Fibroblast of mammary gland (primary cell): ENCODE measurements at regions not wholly inside any gene's neighbourhood (a gene's known extent, or its start where the extent isn't known, plus 50 kb on each side); places are given as distances from the start of the nearest gene placed in this dataset.

ENCODE experiments used
- DNase-seq: peaks from one replicate; pipeline ENCODE4 v3.0.0-alpha.2; 2010; ENCODE audit warnings: low read depth
- H3K4me3 ChIP-seq: 2 replicates; pipeline ENCODE4 v1.5.1; 2011; ENCODE audit warnings: low read depth, mild to moderate bottlenecking, low read length, moderate library complexity; ENCODE audit not compliant: control insufficient read depth
- TF ChIP-seq, protein P1 (sequence below): conservative IDR thresholded peaks from 2 replicates; pipeline ENCODE4 v1.5.1; 2011; ENCODE audit warnings: low read depth, low read length, inconsistent platforms; ENCODE audit not compliant: control insufficient read depth, insufficient read depth

DNA sequence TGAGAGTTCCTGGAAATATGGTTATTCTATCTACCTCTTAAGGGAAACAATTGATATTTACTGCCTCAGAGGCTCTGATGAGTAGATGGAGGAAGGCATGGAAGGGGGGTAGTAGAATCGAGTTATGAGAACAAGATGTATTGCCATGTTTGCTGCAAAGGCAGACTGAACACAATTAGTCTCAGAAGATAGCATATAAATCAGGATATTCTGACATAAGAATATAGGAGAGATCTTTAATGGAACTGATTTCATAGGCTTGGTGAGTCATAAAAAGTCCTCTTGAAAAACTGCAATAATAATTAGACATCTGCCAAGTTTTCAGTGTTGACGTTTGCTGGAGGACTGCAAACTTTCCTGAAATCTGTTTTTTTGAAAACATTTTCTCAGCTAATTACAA lies 636.1 kb downstream of the TMTC2 start:
- TF ChIP-seq, protein P1, sequence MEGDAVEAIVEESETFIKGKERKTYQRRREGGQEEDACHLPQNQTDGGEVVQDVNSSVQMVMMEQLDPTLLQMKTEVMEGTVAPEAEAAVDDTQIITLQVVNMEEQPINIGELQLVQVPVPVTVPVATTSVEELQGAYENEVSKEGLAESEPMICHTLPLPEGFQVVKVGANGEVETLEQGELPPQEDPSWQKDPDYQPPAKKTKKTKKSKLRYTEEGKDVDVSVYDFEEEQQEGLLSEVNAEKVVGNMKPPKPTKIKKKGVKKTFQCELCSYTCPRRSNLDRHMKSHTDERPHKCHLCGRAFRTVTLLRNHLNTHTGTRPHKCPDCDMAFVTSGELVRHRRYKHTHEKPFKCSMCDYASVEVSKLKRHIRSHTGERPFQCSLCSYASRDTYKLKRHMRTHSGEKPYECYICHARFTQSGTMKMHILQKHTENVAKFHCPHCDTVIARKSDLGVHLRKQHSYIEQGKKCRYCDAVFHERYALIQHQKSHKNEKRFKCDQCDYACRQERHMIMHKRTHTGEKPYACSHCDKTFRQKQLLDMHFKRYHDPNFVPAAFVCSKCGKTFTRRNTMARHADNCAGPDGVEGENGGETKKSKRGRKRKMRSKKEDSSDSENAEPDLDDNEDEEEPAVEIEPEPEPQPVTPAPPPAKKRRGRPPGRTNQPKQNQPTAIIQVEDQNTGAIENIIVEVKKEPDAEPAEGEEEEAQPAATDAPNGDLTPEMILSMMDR = no peak
- DNase-seq = no peak
- no peak overlapping the region for H3K4me3 ChIP-seq

DNA sequence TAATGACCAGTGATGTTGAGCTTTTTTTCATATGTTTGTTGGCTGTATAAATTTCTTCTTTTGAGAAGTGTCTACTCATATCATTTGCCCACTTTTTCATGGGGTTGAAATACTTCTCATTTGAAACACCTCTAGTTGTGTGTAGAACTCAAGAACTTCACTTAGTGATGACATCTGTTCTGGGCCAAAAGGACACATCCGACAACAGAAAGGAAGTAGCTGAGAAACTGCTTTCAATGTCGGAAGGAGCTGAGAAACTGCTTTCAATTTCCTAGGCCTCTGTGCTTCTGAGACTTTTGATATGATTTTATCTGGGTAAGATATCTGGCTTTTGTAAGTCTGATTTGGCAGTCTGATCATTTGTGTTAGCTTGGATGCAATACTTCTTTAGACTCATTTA lies 635.3 kb downstream of the TMTC2 start:
- DNase-seq = no peak
- TF ChIP-seq, protein P1 = no peak
- H3K4me3 ChIP-seq = no peak overlapping the region

DNA sequence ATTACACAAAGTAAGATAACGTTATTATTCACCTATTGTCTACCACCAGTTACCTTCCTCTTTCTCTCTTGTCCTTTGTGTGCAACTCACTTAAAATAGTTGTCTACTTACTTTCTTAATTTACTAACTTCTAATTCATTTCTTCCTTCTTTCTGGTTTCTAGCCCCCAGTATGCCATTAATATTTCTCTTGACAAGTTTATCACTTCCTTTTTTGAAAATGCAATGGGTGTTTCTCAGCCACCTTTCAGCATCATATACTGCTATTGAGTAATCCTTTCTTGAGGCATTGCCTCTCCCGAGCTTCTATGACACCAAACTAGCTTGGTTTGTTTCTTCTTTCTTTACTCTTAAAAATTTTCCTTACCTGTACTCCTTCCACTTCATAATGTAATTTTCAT lies 633.6 kb downstream of the TMTC2 start:
- TF ChIP-seq, protein P1 = no peak
- H3K4me3 ChIP-seq = no peak overlapping the region
- DNase-seq = no peak

DNA sequence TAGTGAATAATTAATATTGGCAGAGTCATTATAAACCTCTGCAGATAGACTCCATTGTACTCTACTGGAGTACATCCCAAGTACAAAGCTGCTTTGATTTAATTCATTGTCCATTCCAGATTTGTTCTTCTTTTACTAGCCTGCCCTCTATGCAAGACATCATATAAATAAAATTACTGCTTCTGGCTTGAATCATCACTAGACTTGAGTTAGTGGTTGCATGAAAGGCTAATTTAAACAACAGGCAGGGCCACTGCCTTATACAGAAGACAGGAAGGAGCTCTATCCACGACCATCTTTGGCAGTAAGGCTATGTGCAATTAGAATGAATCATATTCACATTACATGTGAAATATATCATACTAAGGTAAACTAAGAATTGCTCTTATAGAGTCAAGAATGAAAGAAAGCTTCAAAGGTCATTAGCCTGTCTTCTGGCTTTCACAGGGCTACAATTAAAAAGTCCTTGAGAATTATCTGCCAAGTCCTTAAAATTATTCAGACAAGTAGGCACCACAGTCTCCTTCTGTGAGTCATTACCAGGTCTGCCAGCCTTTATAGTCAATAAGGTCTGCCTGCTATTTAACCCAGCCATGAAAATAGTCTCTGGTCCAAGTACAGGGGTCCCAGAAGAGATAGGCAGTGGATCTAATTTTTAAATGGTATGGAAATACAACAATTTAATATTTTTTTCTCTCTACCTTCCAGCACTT lies 631.8 kb downstream of the TMTC2 start:
- DNase-seq = no peak
- TF ChIP-seq, protein P1 = no peak
- no peak overlapping the region for H3K4me3 ChIP-seq

DNA sequence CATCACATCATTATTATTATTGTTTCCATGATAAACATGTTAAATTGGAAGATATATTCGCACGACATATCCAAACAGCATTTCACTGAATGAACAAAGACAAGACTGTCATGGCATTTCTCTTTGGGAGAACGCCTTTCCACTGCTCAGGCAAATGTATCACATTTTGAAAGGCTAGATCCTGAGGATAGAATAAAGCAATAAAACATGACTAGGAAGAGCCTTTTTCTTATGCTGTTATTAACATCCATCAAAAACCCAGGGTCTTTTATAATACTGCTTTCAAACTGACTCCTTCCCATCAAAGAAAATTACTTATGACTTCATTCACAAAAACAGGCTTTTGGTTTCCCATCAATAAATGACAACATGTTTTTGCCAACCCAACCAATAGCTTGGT lies 630.9 kb downstream of the TMTC2 start:
- DNase-seq = no peak
- H3K4me3 ChIP-seq = no peak overlapping the region
- TF ChIP-seq, protein P1 = no peak

DNA sequence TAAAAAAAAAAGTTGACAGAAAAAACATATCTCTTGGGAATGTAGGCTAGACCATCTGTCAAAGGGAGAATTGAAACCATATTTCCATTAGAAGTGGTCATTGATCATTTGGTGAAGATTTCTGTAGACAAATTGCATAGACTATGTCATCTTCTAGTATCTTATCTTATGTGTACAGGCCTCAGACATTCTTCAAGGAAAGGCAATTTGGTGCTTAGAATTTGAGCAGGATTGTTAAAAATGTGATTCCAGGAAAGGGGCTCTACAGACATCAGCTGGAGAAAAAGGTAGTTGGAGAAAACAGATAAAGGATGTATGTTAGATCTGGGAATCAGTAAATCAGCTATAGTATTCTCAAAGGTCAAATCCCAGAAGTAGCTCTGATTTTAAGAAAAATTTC lies 627.1 kb downstream of the TMTC2 start:
- no peak overlapping the region for H3K4me3 ChIP-seq
- TF ChIP-seq, protein P1 = no peak
- DNase-seq = no peak

DNA sequence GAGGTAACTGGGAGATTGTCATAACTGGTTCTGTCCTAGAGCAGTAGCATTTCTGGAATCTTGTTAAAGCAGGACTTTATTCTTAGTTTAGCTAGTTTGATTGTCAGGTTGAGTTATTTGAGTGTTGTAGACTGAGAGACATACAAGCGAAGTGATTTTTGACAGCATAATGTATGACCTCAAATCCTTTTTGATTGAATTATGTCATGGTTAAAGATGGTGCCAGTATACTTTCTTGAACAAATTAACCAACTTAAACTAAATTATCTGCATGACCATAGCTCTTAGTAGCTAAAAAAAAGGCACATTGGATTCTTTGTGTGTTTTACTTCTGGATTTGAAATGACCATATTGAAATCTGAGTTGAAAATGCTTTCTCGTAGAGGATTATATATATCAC lies 626.6 kb downstream of the TMTC2 start:
- H3K4me3 ChIP-seq = no peak overlapping the region
- DNase-seq = no peak
- TF ChIP-seq, protein P1 = no peak
